Stimulated activated CD4-positive, alpha-beta T cell treated with anti-CD3 and anti-CD28 coated beads, Interleukin-4, amount 100 ng/mL, for 1 hour (primary cell): ENCODE measurements at regions not wholly inside any gene's neighbourhood (a gene's known extent, or its start where the extent isn't known, plus 50 kb on each side); places are given as distances from the start of the nearest gene placed in this dataset.

Source experiments
- DNase-seq: peaks from one replicate; pipeline ENCODE4 v3.0.0-alpha.2; 2020

GRCh38 chr1:95371666-95372282 lies 137.8 kb downstream of the RWDD3 start:
- DNase-seq = no peak

GRCh38 chr1:95375174-95375573 lies 141.2 kb downstream of the RWDD3 start:
- no peak for DNase-seq

- DNase-seq = no peak
Measured at GRCh38 chr1:95380909-95381308, 146.9 kb downstream of the RWDD3 start.

GRCh38 chr1:95382000-95382786 lies 148.2 kb downstream of the RWDD3 start:
- no peak for DNase-seq

- no peak for DNase-seq
Measured at GRCh38 chr1:95383111-95383510, 149.1 kb downstream of the RWDD3 start.

- DNase-seq = no peak
Measured at GRCh38 chr1:95384567-95384966, 150.6 kb downstream of the RWDD3 start.

GRCh38 chr1:95386371-95386770 lies 152.4 kb downstream of the RWDD3 start:
- no peak for DNase-seq

- DNase-seq = no peak
Measured at GRCh38 chr1:95386915-95387314, 152.9 kb downstream of the RWDD3 start.

- no peak for DNase-seq
Measured at GRCh38 chr1:95388031-95388430, 154.0 kb downstream of the RWDD3 start.

- no peak for DNase-seq
Measured at GRCh38 chr1:95393434-95393833, 159.4 kb downstream of the RWDD3 start.

GRCh38 chr1:95396557-95396956 lies 162.5 kb downstream of the RWDD3 start:
- no peak for DNase-seq

GRCh38 chr1:95402780-95403179 lies 168.8 kb downstream of the RWDD3 start:
- no peak for DNase-seq

- no peak for DNase-seq
Measured at GRCh38 chr1:95406279-95406678, 172.3 kb downstream of the RWDD3 start.

- DNase-seq = no peak
Measured at GRCh38 chr1:95407131-95407885, 173.3 kb downstream of the RWDD3 start.

GRCh38 chr1:95407886-95408291 lies 173.9 kb downstream of the RWDD3 start:
- DNase-seq = no peak

GRCh38 chr1:95408507-95409136 lies 174.6 kb downstream of the RWDD3 start:
- no peak for DNase-seq

GRCh38 chr1:95409276-95409675 lies 175.3 kb downstream of the RWDD3 start:
- no peak for DNase-seq

- DNase-seq = no peak
Measured at GRCh38 chr1:95409901-95410300, 175.9 kb downstream of the RWDD3 start.

GRCh38 chr1:95415146-95415545 lies 181.1 kb downstream of the RWDD3 start:
- no peak for DNase-seq

- no peak for DNase-seq
Measured at GRCh38 chr1:95426772-95427171, 192.8 kb downstream of the RWDD3 start.

GRCh38 chr1:95427525-95427924 lies 193.5 kb downstream of the RWDD3 start:
- no peak for DNase-seq

GRCh38 chr1:95431235-95431634 lies 197.2 kb downstream of the RWDD3 start:
- DNase-seq = no peak

- no peak for DNase-seq
Measured at GRCh38 chr1:95435611-95436010, 201.6 kb downstream of the RWDD3 start.
